ENCODE measurements at regions not wholly inside any gene's neighbourhood (a gene's known extent, or its start where the extent isn't known, plus 50 kb on each side); places are given as distances from the start of the nearest gene placed in this dataset.

DNA sequence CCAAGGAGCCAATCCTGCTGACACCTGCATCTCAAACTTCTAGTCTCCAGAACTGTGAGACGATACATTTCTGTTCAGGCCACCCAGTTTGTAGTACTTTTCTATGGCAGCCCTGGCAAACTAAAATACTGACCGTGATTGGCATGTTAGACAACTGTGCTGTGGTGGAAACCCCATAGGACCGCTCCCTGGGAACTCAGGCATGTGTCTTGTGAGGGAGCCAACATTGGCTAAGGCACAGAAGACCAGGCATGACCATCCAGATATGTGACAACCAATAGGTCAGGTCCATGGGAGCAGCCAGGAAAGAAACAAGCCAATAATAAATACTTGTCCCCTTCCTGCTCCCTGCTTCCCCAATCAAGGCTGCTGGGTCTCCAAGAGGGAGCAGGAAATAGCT lies 101.4 kb upstream of the MPDZ start:
- DNase-seq: no peak

- no peak for DNase-seq
Measured at GRCh38 chr9:13378154-13378553, 98.7 kb upstream of the MPDZ start.

DNA sequence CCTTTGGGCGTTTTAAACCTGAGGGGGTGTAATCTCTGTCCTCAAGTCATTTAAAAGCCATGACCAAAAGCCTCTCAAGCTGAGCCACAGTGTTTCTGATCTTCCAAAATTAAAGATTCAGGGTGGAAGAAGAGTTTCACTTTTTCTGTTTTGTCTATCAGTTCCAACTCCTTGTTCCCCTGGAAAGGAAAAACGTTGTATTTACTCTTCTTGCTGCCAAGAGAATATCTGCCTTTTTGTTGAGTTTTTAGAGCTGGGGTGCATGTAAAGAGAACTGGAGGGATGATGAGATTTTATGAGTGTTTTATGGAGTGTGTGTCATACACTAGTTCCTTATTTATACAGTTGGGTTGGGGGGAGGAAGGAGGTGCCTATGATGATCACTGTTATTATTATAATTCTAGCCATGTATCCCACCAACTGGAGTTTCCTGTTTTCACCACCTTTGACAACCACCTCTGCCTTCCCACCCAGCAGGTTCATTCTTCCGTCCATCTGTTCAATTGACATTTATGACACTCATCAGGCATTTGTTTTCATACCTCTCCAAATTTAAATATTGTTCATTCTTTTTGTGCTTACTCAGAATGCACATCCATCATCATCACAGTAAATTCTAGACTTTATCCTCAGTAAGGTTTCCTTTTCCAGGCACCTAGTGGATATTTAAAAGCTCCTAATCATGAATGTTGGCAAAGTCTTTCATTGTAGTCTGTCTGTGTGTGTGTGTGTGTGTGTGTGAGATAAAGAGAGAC lies 97.9 kb upstream of the MPDZ start:
- peak; percentile 62 for DNase-seq

- DNase-seq: no peak
Measured at GRCh38 chr9:13372510-13372909, 93.0 kb upstream of the MPDZ start.

DNA sequence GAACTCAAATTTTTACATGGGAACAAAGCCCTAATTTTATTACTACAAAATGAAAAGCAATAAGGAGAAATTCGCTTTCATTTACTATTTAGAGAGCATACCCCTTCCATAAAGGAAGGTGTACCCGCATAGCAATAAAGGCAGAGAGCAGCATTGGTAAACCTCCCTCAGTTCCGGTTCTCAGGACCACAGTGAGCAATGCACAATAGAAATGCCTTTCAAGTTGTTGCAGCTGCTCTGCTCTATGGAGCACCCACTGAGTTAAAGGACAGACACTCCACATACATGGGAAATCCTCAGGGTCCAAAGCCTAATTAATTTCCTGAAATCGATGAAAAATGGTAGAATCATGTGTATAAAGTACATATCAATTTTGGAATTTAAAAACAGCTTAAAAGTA lies 89.9 kb upstream of the MPDZ start:
- DNase-seq: no peak

- no peak for DNase-seq
Measured at GRCh38 chr9:13367784-13368183, 88.3 kb upstream of the MPDZ start.

DNA sequence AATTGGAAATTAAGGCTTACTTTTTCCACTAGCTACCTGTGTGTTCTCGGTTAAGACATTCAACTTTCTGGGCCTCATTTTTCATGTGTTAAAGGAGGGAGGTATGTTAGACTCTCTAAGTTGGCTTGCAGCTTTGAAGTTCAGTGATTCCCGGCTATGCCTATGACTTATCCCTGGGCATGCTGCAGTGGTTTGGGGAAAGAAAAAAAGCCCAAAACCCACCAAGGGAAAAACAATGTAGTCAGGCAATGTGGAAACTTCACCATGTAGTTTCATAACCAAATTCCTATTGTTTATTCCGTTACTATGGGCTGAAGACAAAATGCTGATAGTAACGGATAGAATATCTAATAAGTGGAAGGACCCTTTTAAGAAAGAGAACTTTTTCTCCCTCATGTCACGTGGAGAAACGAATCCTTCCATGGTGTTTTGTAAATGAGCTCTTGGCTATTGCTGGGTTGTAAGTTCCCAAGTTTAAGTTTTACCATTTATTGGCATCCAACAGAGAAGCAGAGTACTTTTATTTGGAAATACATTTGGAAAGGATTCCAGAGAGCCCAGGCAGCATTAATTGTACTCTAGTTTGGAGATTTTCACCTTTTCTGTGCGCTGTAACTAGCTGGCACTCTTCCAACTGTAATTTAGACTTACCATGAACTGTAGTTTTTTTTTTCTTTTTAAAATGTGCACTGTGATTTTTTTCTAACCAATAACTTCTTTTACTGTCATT lies 84.9 kb upstream of the MPDZ start:
- DNase-seq: no peak

DNA sequence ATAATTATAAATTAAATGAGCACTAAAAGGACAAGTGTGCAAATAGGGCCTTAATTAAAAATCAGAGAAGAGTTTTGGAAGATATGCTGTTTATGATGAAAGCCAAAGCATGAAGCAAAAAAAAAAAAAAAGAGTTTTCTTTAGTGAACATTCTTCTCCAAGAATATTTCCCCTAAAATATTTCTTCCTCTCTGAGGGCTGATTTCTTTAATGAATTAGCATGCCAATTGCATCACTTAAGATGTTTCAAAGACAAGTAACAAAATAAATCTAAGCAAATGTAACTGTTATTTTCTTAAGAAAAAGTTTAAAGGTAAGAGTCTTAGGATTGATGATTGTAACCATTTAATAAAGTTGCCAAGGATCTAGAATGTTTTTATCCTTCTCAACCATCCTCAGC lies 81.6 kb upstream of the MPDZ start:
- DNase-seq: no peak

DNA sequence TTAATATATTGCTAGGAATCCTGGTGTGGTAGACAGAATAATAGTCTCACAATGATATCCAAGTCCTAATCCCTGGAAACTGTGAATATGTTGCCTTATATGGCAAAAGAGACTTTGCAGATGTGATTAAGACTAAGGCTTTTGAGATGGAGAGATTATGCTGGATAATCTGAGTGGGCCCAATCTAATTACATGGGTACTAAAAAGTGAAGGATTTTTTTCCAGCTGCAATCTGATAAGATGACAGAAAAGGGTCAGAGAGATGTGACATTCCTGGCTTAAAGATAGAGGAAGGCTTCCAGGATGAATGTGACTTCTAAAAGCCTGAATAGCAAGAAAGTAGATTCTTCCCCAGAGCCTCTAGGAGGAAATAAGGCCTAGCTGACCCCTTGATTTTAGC lies 80.7 kb upstream of the MPDZ start:
- DNase-seq: no peak

DNA sequence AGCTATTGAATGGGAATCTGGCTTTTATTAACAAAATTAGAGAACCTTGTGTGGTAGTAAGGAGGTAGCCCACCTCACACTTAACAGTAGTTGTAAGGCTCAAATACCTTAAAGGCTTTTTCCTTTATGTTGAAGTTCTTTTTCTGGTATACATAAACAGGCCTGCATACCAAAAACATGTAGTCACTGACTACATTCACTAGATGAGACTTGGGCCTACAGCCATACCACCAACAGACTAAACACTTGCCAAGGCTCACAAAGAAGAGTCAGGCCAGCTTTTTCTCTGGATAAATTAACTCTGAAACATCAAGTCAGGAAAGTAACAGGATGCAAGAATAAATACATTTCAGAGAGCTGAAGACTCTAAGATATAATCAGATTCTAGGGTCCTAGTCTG lies 78.6 kb upstream of the MPDZ start:
- DNase-seq: no peak

GRCh38 chr9:13354733-13355132 lies 75.2 kb upstream of the MPDZ start:
- peak; percentile 88 for DNase-seq

GRCh38 chr9:13352451-13352979 lies 73.0 kb upstream of the MPDZ start:
- DNase-seq: no peak

GRCh38 chr9:13351778-13352386 lies 72.4 kb upstream of the MPDZ start:
- peak; percentile 73 for DNase-seq

GRCh38 chr9:13332571-13332970 lies 53.1 kb upstream of the MPDZ start:
- DNase-seq: no peak

GRCh38 chr9:13331320-13331719 lies 51.8 kb upstream of the MPDZ start:
- DNase-seq: no peak

DNA sequence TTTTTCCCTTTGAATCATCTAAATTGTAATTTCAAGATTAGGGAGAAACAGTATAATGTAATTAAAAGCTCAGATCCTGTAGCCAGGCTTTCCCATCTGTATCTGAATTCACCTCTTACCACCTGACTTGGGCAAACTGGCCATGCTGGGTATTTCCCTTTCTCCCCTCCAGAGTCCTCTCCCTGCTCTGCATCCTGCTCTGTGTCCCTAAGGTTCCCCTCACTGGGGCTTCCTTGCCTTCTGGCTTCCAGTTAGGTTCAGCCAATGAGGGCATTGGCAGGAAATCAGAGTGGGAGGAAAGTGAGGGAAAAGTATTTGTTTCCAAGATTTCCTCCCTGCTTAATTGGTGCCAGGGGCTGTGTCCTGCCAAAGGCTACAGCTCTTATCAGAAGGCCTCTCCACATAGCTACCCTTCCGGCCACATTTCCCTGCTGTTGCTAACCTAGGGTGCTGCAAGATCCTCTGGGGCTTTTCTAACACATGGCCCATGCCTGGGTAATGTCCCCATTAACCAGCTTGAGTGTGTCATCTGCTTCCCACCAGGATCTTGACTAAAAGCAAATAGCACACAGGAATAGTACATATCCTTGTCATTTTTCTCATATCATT lies 51.0 kb upstream of the MPDZ start:
- no peak for DNase-seq

Data from NCI-H748 treated with DMSO at 0.1 percent for 48 hours (cell line).